SK-N-SH (cell line): ENCODE measurements at regions not wholly inside any gene's neighbourhood (a gene's known extent, or its start where the extent isn't known, plus 50 kb on each side); places are given as distances from the start of the nearest gene placed in this dataset.

Experiments used
- CTCF ChIA-PET: fragments of 300-600, 350-600 bp; formaldehyde crosslinking; extraction: SDS; loops from one replicate; lab custom pipeline; 2021; lab: Yijun Ruan, JAX
- POLR2A ChIA-PET: fragments of 350-600 bp; sonication (Branson Sonifier 250); formaldehyde crosslinking; extraction: SDS; loops from one replicate; lab custom pipeline; 2020; ENCODE audit warnings: antibody characterized with exemption, inconsistent platforms; lab: Yijun Ruan, JAX
- DNase-seq: peaks from one replicate; pipeline ENCODE4 v3.0.0; 2012
- H2AFZ ChIP-seq: fragments of 200-600 bp; sonication (generic); 2 replicates; pipeline ENCODE4 v1.8.1; 2016; ENCODE audit warnings: antibody characterized with exemption, mild to moderate bottlenecking, low read depth
- H3F3A ChIP-seq: fragments of 200-600 bp; sonication (generic); replicated peaks from 2 replicates; pipeline ENCODE3; 2016; ENCODE audit warnings: antibody characterized with exemption, mild to moderate bottlenecking; ENCODE audit not compliant: insufficient read depth
- H3K27ac ChIP-seq, 2 experiments: fragments of 200-500 bp in 1 of 2; fragments of 200-600 bp in 1 of 2; sonication (Bioruptor generic) in 1 of 2; sonication (generic), shearing (Covaris generic) in 1 of 2; 2 replicates each; pipeline versions ENCODE4 v1.5.1 to v1.6.1; 2014 to 2016; ENCODE audit warnings: low read depth in 2 of 2, inconsistent platforms in 1 of 2, low read length in 1 of 2, mild to moderate bottlenecking in 1 of 2, mixed read lengths in 1 of 2
- H3K27me3 ChIP-seq: fragments of 200-600 bp; sonication (generic), shearing (Covaris generic); 2 replicates; pipeline ENCODE4 v1.6.1; 2016; ENCODE audit warnings: mixed run types; ENCODE audit not compliant: insufficient read depth
- H3K36me3 ChIP-seq, 2 experiments: fragments of 200-500 bp in 1 of 2; fragments of 200-600 bp in 1 of 2; sonication (Bioruptor generic) in 1 of 2; sonication (generic) in 1 of 2; replicated peaks in 1 of 2; 2 replicates each; pipeline versions ENCODE3 to v1.5.1; 2014 to 2016; ENCODE audit warnings: low read length in 1 of 2, mild to moderate bottlenecking in 1 of 2; ENCODE audit not compliant: insufficient read depth in 2 of 2, control insufficient read depth in 1 of 2
- H3K4me1 ChIP-seq, 2 experiments: fragments of 200-500 bp in 1 of 2; fragments of 200-600 bp in 1 of 2; sonication (Bioruptor generic) in 1 of 2; sonication (generic), shearing (Covaris generic) in 1 of 2; 2 replicates each; pipeline versions ENCODE4 v1.5.1 to v1.6.1; 2014 to 2016; ENCODE audit warnings: low read depth in 1 of 2, low read length in 1 of 2, mixed run types in 1 of 2; ENCODE audit not compliant: insufficient read depth in 2 of 2, control insufficient read depth in 1 of 2
- H3K4me2 ChIP-seq: fragments of 200-600 bp; sonication (generic), shearing (Covaris generic); 2 replicates; pipeline ENCODE4 v1.6.1; 2017; ENCODE audit warnings: mixed run types
- H3K4me3 ChIP-seq, 2 experiments: fragments of 200-500 bp in 1 of 2; fragments of 200-600 bp in 1 of 2; sonication (Bioruptor generic) in 1 of 2; sonication (generic), shearing (Covaris generic) in 1 of 2; 2 replicates each; pipeline versions ENCODE4 v1.5.1 to v1.8.1; 2014 to 2016; ENCODE audit warnings: low read depth in 2 of 2, inconsistent platforms in 1 of 2, low read length in 1 of 2, mild to moderate bottlenecking in 1 of 2, mixed read lengths in 1 of 2, moderate library complexity in 1 of 2
- H3K79me2 ChIP-seq: fragments of 200-600 bp; sonication (generic); 2 replicates; pipeline ENCODE4 v1.8.1; 2017; ENCODE audit warnings: mild to moderate bottlenecking; ENCODE audit not compliant: insufficient read depth
- H3K9ac ChIP-seq: fragments of 200-600 bp; sonication (generic); 2 replicates; pipeline ENCODE4 v1.6.1; 2017; ENCODE audit warnings: mixed run types
- H3K9me2 ChIP-seq: fragments of 200-600 bp; sonication (generic); 2 replicates; pipeline ENCODE4 v1.6.1; 2017; ENCODE audit warnings: mixed run types
- H3K9me3 ChIP-seq: fragments of 200-600 bp; sonication (generic); 2 replicates; pipeline ENCODE4 v1.6.1; 2017; ENCODE audit warnings: mixed run types, mild to moderate bottlenecking, moderate library complexity
- H4K20me1 ChIP-seq: fragments of 200-600 bp; sonication (generic); 2 replicates; pipeline ENCODE4 v1.6.1; 2017; ENCODE audit warnings: mild to moderate bottlenecking, mixed run types; ENCODE audit not compliant: insufficient read depth
- CTCF ChIP-seq: fragments of 200-600 bp; sonication (generic); IDR thresholded peaks from 2 replicates; pipeline ENCODE4 v1.6.1; 2017; ENCODE audit warnings: antibody characterized with exemption, mild to moderate bottlenecking, moderate library complexity
- EP300 ChIP-seq, 2 experiments: IDR thresholded peaks; 2 replicates each; pipeline versions ENCODE4 v1.4.0 to v1.6.1; 2012; ENCODE audit warnings: borderline replicate concordance in 1 of 2, low read depth in 1 of 2, low read length in 1 of 2
- EZH2phosphoT487 ChIP-seq: fragments of 200-600 bp; sonication (generic); IDR thresholded peaks from 2 replicates; pipeline ENCODE4 v1.6.1; 2017; ENCODE audit warnings: low read depth, mixed run types, mild to moderate bottlenecking, antibody characterized with exemption, moderate library complexity, borderline replicate concordance
- FOXJ3 ChIP-seq: sonication (generic); formaldehyde crosslinking; IDR thresholded peaks from 2 replicates; pipeline ENCODE4 v1.5.1; 2020; ENCODE audit warnings: mild to moderate bottlenecking, missing genetic modification reagents
- FOXM1 ChIP-seq: IDR thresholded peaks from 2 replicates; pipeline ENCODE4 v1.4.0; 2012; ENCODE audit warnings: low read depth, mild to moderate bottlenecking
- MAX ChIP-seq: IDR thresholded peaks from 2 replicates; pipeline ENCODE4 v1.4.0; 2012; ENCODE audit warnings: low read depth
- MEF2A ChIP-seq: IDR thresholded peaks from 2 replicates; pipeline ENCODE4 v1.4.0; 2012; ENCODE audit warnings: low read depth, borderline replicate concordance
- MXI1 ChIP-seq: IDR thresholded peaks from 2 replicates; pipeline ENCODE4 v1.6.1; 2012; ENCODE audit warnings: mild to moderate bottlenecking, low read depth, low read length, improper control_type of control experiment
- RAD21 ChIP-seq: IDR thresholded peaks from 2 replicates; pipeline ENCODE4 v1.6.1; 2012; ENCODE audit warnings: mild to moderate bottlenecking, low read length
- REST ChIP-seq: IDR thresholded peaks from 2 replicates; pipeline ENCODE4 v1.6.1; 2012; ENCODE audit warnings: mild to moderate bottlenecking, low read depth, low read length, moderate library complexity
- RFX5 ChIP-seq: IDR thresholded peaks from 2 replicates; pipeline ENCODE4 v1.6.1; 2012; ENCODE audit warnings: mild to moderate bottlenecking, improper control_type of control experiment, low read length
- RXRA ChIP-seq: IDR thresholded peaks from 2 replicates; pipeline ENCODE4 v1.4.0; 2012; ENCODE audit warnings: low read depth, mild to moderate bottlenecking, borderline replicate concordance
- SIN3A ChIP-seq: IDR thresholded peaks from 2 replicates; pipeline ENCODE4 v1.6.1; 2012; ENCODE audit warnings: low read depth, mild to moderate bottlenecking, low read length, moderate library complexity, borderline replicate concordance
- SMC3 ChIP-seq: IDR thresholded peaks from 2 replicates; pipeline ENCODE4 v1.6.1; 2012; ENCODE audit warnings: low read depth, low read length, improper control_type of control experiment
- TAF1 ChIP-seq: IDR thresholded peaks from 2 replicates; pipeline ENCODE4 v1.6.1; 2012; ENCODE audit warnings: low read depth, mild to moderate bottlenecking, low read length, moderate library complexity, borderline replicate concordance
- TEAD4 ChIP-seq: IDR thresholded peaks from 2 replicates; pipeline ENCODE4 v1.4.0; 2012; ENCODE audit warnings: mild to moderate bottlenecking, borderline replicate concordance; ENCODE audit not compliant: insufficient read depth
- USF2 ChIP-seq: fragments of 150-350 bp; IDR thresholded peaks from 2 replicates; pipeline ENCODE4 v1.6.1; 2017; ENCODE audit warnings: antibody characterized with exemption, low read length, low read depth, borderline replicate concordance
- WGBS: methylation state at CpG from one replicate; pipeline ENCODE4 v1.1.6; 2017; ENCODE audit warnings: low lambda C conversion rate; 5-methylcytosine and 5-hydroxymethylcytosine counted together
- TF ChIP-seq, protein P1 (sequence below): IDR thresholded peaks from 2 replicates; pipeline ENCODE4 v1.4.0; 2012; ENCODE audit warnings: low read depth, borderline replicate concordance
- TF ChIP-seq, protein P2 (sequence below): IDR thresholded peaks from 2 replicates; pipeline ENCODE4 v1.4.0; 2012; ENCODE audit warnings: low read depth, borderline replicate concordance
- TF ChIP-seq, protein P3 (sequence below): IDR thresholded peaks from 2 replicates; pipeline ENCODE4; 2012

GRCh38 chr13:32923725-32924124, 92.5 kb upstream of the KL start:
- Histone ChIP-seq H3K36me3 (no peaks in the 10 kb centered on the region), H3K27me3 (no peaks in the 10 kb centered on the region), H3K9ac (no peak overlapping the region), H3K4me1 (peaks cover 0 to 3% of the 10 kb centered on the region in 2 experiments; a peak in 2 of 4 replicates), H3K4me2 (no peak overlapping the region), H3F3A (no peaks in the 10 kb centered on the region), H3K9me2 (no peaks in the 10 kb centered on the region), H3K4me3 (no peak overlapping the region), H3K9me3 (no peaks in the 10 kb centered on the region)
- no peak for DNase-seq
- 94% methylated on average over 1 of the region's 1 CpG for WGBS
- CTCF ChIA-PET, result no interaction called here
- POLR2A ChIA-PET, result no interaction called here
- no peak for TF ChIP-seq FOXJ3 (CRISPR knock-in tag)
- no peak for TF ChIP-seq MAX
- TF ChIP-seq USF2, result no peak
- no peak for TF ChIP-seq REST
- no peak for TF ChIP-seq MXI1
- TF ChIP-seq RXRA, result no peak
- TF ChIP-seq TEAD4, result no peak
- no peak for TF ChIP-seq CTCF
- TF ChIP-seq FOXM1, result no peak
- TF ChIP-seq, protein P1, sequence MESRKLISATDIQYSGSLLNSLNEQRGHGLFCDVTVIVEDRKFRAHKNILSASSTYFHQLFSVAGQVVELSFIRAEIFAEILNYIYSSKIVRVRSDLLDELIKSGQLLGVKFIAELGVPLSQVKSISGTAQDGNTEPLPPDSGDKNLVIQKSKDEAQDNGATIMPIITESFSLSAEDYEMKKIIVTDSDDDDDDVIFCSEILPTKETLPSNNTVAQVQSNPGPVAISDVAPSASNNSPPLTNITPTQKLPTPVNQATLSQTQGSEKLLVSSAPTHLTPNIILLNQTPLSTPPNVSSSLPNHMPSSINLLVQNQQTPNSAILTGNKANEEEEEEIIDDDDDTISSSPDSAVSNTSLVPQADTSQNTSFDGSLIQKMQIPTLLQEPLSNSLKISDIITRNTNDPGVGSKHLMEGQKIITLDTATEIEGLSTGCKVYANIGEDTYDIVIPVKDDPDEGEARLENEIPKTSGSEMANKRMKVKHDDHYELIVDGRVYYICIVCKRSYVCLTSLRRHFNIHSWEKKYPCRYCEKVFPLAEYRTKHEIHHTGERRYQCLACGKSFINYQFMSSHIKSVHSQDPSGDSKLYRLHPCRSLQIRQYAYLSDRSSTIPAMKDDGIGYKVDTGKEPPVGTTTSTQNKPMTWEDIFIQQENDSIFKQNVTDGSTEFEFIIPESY, result no peak
- no peak for TF ChIP-seq MEF2A
- TF ChIP-seq RFX5, result no peak
- no peak for TF ChIP-seq TAF1
- TF ChIP-seq EP300 (IDR thresholded peaks at IDR 0.05; ENCODE audit: borderline replicate concordance in 1 of 2, low read depth in 1 of 2, low read length in 1 of 2), result no peak
- no peak for TF ChIP-seq RAD21
- TF ChIP-seq SMC3, result no peak
- TF ChIP-seq SIN3A, result no peak
- no peak for TF ChIP-seq EZH2phosphoT487
- TF ChIP-seq, protein P2, sequence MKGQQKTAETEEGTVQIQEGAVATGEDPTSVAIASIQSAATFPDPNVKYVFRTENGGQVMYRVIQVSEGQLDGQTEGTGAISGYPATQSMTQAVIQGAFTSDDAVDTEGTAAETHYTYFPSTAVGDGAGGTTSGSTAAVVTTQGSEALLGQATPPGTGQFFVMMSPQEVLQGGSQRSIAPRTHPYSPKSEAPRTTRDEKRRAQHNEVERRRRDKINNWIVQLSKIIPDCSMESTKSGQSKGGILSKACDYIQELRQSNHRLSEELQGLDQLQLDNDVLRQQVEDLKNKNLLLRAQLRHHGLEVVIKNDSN, result no peak
- TF ChIP-seq, protein P3, sequence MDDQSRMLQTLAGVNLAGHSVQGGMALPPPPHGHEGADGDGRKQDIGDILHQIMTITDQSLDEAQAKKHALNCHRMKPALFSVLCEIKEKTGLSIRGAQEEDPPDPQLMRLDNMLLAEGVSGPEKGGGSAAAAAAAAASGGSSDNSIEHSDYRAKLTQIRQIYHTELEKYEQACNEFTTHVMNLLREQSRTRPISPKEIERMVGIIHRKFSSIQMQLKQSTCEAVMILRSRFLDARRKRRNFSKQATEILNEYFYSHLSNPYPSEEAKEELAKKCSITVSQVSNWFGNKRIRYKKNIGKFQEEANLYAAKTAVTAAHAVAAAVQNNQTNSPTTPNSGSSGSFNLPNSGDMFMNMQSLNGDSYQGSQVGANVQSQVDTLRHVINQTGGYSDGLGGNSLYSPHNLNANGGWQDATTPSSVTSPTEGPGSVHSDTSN, result no peak
- TF ChIP-seq, all 33 proteins: peak for 0
- no peaks in the 10 kb centered on the region for H3K79me2 ChIP-seq
- H3K27ac ChIP-seq, result no peak overlapping the region
- H2AFZ ChIP-seq, result no peak overlapping the region
- no peaks in the 10 kb centered on the region for H4K20me1 ChIP-seq
